ENCODE measurements at regions not wholly inside any gene's neighbourhood (a gene's known extent, or its start where the extent isn't known, plus 50 kb on each side); places are given as distances from the start of the nearest gene placed in this dataset.
A peak's percentile ranks its signal among the peaks of the same experiment; 100 is the strongest.

DNA sequence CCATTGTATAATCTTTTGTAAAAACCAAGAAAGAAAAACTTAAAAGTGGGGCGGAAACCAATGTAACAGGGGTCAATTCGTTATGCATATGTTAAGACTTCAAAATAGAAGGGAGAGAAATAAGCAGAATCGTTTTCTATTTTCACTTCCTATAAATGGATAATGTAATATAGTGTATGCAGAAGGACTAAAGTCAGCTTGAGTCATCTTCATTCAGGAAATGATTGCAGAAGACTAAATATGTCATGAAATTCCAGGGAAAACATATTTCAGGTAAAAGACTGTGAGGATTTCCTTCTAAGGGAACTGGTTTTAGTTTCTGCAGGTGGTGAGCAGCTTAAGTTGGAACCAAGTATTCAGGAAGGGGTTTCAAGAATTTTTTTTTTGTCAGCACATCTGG lies 753.3 kb downstream of the IRX1 start:
- no peak for DNase-seq

DNA sequence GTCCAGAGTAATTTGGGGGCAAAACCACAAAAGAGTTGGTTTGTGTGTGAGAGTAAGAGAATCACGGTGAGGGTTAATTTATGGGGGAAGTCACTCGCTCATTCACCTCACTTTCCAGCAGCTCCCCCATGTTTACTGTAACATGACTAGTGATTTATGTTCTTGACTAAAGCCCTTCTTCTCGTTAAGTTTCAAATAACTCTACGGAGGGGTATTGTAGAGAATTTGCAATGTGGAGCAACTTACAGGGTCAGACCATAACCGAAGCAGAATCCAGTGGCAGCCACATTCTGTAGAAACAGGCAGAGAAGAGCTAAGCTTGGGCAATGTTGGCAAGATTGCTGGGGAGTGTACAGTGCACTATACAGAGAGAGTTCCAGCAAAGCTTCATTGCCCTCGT lies 760.6 kb downstream of the IRX1 start:
- DNase-seq = no peak

DNA sequence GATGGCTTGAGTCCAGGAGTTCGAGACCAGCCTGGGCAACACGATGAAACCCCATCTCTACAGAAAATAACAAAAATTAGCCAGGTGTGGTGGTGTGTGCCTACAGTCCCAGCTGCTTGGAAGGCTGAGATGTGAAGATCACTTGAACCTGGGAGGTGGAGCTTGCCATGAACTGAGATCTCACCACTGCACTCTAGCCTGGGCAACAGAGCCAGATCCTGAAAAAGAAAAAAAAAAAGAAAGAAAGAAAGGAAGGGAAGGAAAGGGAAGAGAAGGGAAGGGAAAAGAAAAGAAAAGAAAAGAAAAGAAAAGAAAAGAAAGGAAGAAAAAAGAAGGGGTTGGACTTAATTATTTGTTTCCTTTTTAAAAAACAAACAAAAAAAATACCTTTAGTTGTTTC lies 764.2 kb downstream of the IRX1 start:
- no peak for DNase-seq

DNA sequence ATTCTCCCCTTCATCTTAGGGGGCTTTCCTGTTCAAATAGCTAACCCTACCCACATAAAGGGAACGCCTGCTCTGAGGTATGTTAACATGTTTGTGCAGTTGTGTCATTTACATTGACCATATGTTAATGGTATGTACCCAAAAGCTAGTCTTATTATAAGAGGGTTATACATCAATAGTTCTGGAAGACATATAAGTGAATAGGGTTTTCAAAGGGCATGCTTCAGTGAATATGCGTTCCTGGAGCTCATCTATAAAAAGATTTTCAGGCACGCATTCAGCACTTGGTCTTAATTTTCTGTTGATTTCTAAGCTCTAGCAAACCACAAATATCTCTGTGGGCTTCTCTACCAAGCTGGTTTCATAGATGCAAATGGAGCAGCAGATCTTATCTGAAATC lies 766.1 kb downstream of the IRX1 start:
- DNase-seq = no peak

DNA sequence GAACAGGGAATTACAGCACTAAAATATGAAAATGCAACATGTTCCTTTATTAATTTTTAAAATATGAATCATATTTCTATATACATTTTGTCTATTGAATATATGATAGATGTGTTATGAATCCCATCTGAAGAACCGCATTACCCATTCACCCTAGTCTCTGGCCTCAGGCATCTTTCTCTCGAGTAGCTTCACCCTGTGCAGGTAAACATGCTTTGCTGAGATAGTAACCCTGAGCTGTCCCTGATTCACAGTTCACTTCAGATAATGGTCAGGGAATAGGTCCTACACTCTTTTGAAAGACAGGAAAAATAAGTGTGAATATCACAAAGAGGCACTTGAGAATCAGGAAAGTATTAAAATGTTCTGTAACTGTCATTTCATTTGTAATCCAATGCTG lies 766.8 kb downstream of the IRX1 start:
- no peak for DNase-seq

DNA sequence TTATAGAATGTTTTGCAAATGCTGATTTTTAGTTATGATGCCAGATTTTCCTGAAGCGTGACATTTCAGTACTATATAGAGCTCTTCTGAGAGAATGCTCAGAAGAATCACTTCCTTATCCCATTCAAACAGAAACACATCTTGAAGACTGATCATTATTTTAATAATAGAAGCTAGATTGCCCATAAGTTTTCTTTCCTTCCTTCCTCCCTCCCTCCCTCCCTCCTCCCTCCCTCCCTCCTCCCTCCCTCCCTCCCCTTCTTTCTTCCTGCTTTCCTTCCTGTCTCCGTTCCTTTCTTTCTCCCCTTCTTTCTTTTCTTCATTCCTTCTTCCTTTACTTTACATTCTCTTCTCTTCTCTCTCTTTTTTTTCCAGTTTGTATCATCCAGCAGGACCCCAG lies 767.4 kb downstream of the IRX1 start:
- no peak for DNase-seq

DNA sequence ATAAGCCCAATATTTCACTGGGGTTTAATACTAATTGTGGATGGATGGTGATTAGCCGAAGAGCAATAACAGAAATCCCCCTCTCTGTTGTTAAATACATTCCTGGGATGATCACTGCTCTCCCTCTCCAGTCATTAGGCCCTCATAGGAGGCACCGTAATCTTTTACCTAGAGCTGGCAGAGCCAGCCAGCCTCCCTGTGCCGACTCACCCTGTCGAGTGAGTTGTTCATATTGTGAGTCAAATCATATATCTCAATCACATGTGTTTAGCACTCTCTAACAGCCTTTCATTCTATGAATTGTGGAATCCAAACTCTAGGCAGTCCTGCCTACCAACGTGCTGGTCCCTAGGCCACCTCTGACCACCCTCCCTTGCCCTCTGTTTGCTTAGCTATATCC lies 771.0 kb downstream of the IRX1 start:
- DNase-seq = no peak

DNA sequence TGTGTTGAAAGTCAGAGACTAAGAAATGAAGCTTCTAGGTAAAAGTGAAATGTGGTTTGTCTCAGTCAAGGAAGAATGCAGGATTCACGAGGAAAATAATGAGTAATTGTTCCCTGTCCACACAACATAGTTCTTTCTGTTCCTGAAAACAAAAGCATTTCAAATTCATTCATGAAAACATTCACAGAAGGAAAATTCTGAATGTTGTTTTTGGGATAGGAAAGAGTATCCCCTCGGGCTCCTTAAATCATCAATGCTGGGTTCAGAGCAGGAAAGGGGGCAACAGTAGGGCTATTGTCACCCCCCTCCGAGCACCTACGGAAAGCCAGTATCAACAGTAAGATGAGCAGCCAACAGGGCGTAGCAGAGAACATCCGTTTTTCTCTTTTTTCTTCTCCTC lies 769.9 kb upstream of the ADAMTS16 start:
- peak; percentile 26 for DNase-seq

DNA sequence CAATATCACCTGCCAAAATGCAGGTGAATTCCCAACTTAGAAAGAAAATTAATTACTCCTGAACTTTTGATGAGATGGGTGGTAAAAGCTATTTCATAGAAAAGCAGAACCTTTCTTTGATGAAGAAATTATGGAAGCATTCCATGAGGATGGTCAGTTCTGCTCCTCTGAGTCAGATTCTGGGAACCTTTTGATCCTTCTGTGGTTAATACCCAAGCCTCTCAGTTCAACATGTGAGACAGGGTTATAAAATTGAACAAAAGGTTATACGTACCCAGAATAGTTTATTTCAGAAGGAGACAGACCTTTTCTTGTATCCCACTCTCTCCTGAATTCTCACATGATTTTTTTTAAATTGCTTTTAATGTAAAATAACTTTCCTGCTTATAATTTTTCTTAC lies 767.6 kb upstream of the ADAMTS16 start:
- DNase-seq = no peak

DNA sequence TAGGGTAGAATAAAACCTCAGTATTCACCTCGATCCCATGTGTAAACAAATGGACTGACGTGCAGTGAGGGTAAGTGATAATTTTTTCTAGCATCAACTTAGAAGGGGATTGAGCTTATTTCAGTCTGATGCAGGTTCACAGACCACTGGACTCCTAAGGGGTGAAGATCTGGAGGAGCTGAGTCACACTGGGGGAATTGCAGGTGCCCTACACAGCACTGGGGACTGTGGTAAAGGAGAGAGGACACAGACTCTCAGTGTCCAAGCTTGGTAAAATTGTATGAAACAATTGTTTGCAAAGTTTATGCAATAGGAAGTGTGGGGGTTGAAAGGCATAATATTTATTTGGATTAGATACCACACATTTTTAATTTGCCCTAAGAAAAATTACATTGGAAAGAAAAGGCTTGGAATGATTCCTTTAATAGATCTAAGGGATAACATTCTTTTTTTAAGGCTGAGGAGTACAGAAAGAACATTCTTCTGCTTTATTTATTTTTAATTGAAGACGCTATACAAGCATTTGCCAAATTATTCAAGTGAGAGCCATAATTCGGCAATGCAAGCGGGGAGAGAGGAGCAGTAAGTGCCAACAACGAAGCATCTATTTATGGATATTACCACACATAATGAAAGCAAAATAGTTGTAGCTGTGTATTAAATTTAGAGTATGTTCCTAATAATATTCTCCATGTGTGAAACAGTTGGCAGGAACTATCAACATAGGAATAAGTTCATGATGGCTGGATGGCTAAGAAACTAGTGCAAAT lies 766.9 kb upstream of the ADAMTS16 start:
- no peak for DNase-seq

DNA sequence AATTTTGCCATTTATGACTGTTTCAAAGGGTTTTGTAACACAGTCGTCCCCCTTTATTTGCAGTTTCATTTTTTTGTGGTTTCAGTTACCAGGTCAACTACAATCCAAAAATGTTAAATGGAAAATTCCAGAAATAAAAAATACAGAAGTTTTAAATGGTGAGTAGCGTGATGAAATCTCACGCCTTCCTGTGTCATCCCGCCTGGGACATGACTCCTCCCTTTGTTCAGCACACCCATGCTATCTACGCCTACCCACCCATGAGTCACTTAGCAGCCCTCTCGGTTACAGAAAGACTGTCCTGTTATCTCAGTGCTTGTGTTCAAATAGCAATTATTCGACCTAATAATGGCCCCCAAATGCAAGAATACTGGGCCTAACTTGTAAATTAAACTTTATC lies 765.3 kb upstream of the ADAMTS16 start:
- DNase-seq = no peak

DNA sequence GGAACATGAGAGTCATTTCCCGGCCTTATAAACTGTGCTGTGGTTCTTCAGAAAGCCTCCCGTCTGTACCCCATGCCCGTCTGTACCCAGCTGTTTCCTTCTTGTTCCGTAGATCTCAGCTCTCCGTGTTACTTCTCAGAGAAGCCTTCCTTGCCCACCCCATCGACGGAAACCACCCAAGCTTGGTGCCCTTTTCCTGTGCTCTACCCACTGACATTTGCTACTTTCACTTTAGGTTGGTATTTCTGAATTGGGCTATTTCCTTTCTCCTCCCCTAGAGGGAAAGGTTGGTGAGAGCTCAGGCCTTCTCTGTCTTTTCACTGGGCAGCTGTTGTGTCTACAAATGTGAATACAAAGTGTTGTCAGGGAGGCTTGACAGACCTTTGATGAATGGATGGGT lies 764.5 kb upstream of the ADAMTS16 start:
- no peak for DNase-seq

DNA sequence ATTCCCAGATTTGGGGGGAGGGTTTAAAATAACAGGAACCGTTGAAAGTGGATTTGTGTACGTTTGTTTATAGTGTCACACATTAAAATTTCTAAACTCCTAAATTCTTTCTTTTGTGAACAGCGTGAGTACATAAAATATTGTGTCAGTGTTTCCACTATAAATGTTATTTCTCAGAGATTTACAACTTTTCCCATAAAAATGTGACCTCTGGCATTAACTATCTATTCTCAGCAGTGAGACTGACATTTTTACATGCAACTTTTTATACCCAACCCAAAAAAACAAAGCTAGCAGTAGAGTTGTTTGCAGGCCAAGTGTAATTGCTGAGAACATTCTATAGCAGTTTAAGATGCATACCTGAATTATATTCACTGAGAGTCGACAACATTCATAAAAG lies 757.0 kb upstream of the ADAMTS16 start:
- DNase-seq = no peak

DNA sequence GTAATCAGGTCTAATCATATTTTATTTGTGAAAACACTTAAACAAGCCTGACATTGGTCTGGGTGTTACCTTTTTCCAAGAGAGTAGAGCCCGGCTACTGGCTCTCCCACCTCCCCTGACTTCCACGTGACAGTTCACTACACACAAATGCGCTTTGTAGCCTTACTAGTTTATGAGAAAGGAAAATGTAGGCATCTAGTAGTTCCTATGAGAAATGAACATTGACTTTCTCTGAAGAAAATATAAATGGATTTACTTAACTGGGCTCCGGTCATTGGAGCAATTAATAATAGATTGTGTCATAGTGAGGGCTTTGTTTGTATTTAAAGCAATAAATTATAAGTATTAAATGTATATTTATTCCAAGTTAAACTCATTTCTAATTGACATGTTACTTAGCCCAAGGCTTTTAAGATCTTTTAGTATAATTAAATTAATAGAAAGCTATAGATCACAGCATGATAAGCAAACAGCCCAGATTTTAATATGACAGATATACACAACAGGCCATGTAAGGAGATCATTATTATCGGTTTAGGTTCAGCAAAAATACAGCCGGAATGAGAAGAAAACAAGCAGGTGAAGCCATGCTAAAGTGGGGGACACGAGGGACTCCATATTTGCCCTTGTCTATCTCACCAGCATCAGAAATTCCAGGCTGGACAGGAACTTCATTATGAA lies 756.5 kb upstream of the ADAMTS16 start:
- DNase-seq = no peak

DNA sequence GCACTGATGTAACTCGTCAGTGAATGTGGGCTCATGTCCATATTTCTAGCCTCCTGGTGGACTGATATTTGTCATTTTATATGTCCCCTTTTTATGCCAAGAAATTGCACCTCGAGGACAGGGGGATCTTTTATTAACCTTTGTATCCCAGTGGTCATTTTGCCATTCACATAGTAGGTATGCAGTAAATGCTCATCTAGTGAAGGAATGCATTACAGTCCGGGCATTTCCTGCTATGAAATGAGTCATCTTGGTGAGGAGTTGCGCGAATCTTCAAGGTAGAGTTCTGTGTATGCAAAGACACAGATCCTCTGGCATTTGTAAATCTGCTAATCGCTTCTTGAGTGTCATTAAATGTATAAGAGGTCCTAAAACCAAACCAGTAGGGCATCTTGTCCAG lies 755.5 kb upstream of the ADAMTS16 start:
- DNase-seq = no peak

DNA sequence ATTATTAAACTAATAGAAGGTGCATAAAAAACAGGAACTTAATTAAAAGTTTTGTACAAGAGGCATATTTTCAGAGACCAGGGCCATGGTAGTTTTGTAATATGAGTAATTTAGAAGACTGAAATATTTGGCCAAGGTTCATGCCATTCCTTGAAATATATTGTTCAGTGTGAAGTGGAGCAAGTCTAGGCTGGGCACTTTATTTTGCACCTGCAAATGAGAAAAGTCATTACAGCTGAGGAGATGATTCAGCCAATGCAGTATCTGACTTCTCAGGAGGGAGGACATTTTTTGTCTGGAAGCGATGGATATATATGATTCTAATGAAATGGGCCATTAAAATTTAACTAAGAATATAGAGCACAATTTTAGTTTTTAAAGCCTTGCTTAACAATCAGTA lies 754.0 kb upstream of the ADAMTS16 start:
- no peak for DNase-seq

DNA sequence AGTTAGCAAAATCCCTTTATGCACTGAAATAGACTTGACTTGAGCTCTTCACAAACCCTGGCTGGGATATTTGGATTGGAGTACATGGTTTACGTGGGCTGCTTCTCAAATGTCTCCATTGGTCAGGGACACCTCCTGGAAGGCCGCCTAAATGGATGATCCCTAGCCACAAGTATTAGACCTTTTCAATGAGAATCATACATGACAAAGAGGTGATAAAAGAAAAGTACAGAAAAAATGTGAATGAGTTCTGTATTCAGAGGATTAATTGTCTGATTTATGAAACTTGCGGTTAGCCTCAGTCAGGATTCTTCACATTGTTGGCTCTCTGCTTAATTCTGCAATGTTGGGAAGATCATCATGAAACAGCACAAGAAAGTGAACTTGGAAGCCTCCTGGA lies 752.8 kb upstream of the ADAMTS16 start:
- no peak for DNase-seq

DNA sequence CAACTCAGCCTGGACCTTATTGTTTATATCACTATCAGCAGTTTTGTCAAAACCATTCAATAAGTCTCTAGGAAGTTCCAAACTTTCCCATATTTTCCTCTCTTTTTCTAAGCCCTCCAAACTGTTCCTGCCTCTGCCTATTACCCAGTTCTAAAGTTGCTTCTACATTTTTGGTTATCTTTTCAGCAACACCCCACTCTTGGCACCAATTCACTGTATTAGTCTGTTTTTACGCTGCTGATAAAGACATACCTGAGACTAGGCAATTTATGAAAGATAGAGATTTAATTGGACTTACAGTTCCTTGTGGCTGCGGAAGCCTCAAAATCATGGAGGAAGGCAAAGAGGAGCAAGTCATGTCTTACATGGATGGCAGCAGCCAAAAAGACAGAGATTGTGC lies 744.4 kb upstream of the ADAMTS16 start:
- DNase-seq = no peak

DNA sequence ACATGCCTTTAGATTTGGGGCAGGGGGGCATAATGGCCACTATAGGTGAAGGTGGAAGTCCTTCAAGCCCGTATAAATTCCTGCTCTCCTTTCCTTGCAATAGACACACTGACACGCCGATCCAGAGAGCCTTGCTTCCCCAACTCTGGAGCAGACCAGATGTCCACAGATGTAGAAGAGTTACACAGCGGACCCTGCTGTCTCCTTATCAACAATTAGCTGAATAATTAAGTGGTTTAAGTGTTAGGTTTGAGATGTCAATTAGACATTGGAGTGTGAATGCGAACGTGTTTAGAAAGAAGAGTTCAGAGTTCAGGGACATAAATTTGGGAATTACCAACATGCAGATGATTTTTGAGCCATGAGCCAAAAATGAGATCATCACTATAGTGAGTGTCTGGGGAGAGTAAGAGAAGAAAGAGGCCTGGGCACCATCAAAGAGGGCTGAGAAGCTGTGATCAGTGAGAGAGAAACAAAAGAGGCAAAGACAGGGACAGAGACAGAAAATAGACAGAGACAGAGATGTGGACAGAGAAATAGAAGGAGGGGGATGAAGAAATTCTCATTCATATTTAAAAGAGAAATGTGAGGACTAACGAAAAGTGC lies 734.4 kb upstream of the ADAMTS16 start:
- no peak for DNase-seq

DNA sequence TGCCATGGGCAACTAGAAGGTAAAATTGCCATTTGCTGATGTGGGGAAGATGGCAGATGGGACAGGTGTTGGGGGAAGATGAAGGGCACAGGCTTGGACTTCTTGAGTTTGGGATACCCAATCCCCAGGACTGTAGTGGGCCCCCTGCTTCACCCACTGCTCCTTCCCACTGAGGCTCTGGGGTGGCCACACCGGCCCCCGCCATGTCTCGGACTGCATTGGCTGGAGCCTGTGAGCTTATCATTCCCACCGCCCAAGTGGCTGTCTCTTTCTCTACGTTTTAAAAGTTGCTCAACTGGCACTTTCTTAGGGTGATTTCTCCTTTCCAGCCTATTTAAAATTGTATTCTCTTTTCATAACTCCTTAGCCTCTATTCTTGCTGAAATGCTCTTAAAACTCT lies 730.0 kb upstream of the ADAMTS16 start:
- no peak for DNase-seq

DNA sequence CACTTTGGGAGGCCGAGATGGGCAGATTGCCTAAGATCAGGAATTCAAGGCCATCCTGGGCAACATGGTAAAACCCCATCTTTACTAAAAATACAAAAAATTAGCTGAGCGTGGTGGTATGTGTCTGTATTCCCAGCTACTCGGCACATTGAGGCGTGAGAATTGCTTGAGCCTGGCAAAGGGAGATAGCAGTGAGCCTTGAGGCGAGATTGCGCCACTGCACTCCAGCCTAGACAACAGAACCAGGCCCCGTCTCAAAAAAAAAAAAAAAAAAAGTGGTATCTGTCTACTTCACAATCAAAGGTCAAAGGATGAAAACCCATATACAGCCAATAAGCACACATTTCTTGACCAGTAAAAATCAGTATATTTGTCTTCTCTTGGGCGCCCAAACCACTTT lies 728.5 kb upstream of the ADAMTS16 start:
- DNase-seq = no peak

DNA sequence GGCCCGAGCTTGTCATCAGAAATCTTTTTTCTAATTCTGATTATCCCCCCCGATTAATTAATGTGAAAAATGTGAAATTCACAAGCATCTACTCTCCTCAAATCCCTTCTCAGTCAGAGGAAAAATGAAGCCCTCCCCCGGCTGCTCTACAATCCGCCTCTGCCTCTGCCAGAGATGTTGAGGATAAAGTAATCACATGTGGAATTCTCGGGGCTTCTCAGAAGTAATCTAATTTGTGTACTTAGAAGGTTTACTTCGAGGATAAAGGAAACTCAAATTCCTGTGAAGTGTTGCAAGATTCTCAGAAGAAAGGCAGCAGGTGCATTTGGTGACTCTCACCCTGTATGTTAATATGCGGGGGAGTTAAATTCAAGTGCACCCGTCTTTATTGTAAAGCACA lies 726.1 kb upstream of the ADAMTS16 start:
- DNase-seq = no peak

DNA sequence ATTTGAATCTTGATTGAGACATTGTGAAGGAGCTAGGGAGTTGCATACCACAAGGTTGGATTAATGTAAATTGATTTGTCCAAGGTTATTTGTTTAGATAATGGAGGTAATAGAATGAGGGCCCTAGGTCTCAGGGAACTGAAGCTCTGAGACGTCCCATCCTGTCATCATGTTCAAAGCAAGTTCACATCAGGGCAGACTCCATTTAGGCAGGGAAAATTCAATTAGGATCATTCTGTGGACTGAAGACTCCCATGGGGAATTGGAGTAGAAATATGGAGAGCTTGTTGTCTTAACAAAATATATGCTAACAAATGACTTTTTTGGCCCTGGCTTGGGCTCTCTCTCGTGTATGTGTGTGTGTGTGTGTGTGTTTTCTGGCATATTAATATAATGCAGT lies 722.0 kb upstream of the ADAMTS16 start:
- DNase-seq = no peak

DNA sequence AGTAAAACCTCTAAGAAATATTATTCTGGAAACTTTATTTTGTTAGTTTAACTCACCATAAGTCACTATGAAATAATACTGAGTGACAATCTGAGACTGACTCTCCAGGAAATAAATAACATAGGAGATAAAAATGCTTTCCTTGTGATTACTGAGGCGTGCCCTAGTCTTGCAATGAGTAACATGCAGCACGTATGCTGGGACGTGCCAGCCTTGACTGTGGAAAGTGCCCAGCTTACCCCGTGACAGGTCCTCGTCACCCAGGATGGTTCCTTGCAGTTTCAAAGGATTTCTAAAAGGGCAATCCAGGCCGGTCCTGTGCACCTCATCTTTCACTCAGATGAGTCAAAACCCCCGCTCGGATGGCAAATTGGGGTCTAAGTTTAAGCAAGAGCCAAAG lies 720.8 kb upstream of the ADAMTS16 start:
- no peak for DNase-seq

DNA sequence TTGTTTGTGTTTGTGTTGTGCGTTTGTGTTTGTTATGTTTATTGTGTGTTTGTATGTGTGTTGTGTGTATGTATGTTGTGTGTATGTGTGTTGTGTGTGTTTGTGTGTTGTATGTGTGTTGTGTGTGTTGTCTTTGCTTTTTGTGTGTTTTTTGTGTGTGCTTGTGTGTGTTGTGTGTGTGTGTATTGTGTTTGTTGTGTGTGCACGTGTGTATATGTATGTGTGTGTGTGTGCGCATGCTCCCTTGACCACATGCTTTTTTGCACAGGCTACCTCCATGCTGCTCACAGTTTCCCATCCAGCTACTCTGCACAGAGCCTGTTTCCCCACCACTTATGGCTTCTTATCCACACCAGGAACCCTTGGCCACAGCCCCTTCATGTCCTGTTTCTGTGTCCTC lies 720.0 kb upstream of the ADAMTS16 start:
- no peak for DNase-seq
